HepG2 (cell line): ENCODE measurements at regions not wholly inside any gene's neighbourhood (a gene's known extent, or its start where the extent isn't known, plus 50 kb on each side); places are given as distances from the start of the nearest gene placed in this dataset.

Experiments
- ATAC-seq: fragments of 200-7000 bp; cut with Tn5 transposase; 3 replicates; pipeline ENCODE4 v1.9.1; 2020; ENCODE audit warnings: mild to moderate bottlenecking, moderate library complexity
- BruUV-seq: library from RNA; stranded (reverse); fragments of 400-500 nt; replicated peaks from 2 replicates; lab custom pipeline; 2021; lab: Mats Ljungman, UMichigan
- CTCF ChIA-PET: fragments of 300-600 bp; formaldehyde crosslinking; extraction: SDS; loops from one replicate; lab custom pipeline; 2021; ENCODE audit warnings: low total read pairs, inconsistent platforms, low intra/inter-chr PET ratio; lab: Yijun Ruan, JAX
- POLR2A ChIA-PET: fragments of 350-600 bp; sonication (Branson Sonifier 250); formaldehyde crosslinking; loops from one replicate; lab custom pipeline; 2020; ENCODE audit warnings: antibody characterized with exemption, inconsistent platforms; lab: Yijun Ruan, JAX
- DNase-seq: peaks from one replicate; pipeline ENCODE4 v3.0.0-alpha.2; 2015; ENCODE audit warnings: low spot score
- FAIRE-seq: peaks from 3 replicates; lab custom pipeline; 2011; peaks lifted over from hg19 to GRCh38; lab: Jason Lieb, UNC
- H2AFZ ChIP-seq: one replicate; pipeline ENCODE4 v1.6.1; 2011; ENCODE audit warnings: low read length, inconsistent platforms
- H3K27ac ChIP-seq: fragments of 300-600 bp; 3 replicates; pipeline ENCODE4 v1.8.0; 2011; ENCODE audit warnings: mixed run types, mild to moderate bottlenecking, mixed read lengths, low read length, inconsistent platforms; ENCODE audit not compliant: insufficient read depth; ENCODE audit errors: extremely low read length
- H3K27me3 ChIP-seq, 2 experiments: fragments of 200-600 bp in 1 of 2; 2 replicates in 1 of 2; 3 replicates in 1 of 2; pipeline versions ENCODE4 v1.6.0 to v1.8.0; 2011; ENCODE audit warnings: low read length in 2 of 2, mild to moderate bottlenecking in 2 of 2, moderate library complexity in 2 of 2, inconsistent platforms in 1 of 2; ENCODE audit not compliant: insufficient read depth in 2 of 2, control insufficient read depth in 1 of 2
- H3K36me3 ChIP-seq, 2 experiments: fragments of 200-600 bp in 1 of 2; replicated peaks in 1 of 2; 2 replicates in 1 of 2; 3 replicates in 1 of 2; pipeline versions ENCODE4 v1.5.1 to v1.8.0; 2011; ENCODE audit warnings: low read length in 2 of 2, inconsistent platforms in 1 of 2; ENCODE audit not compliant: insufficient read depth in 2 of 2, control insufficient read depth in 1 of 2
- H3K4me1 ChIP-seq: 2 replicates; pipeline ENCODE4 v1.5.1; 2012; ENCODE audit warnings: low read length, inconsistent platforms; ENCODE audit not compliant: insufficient read depth
- H3K4me2 ChIP-seq: 2 replicates; pipeline ENCODE4 v1.6.0; 2011; ENCODE audit warnings: low read depth, low read length, inconsistent platforms
- H3K4me3 ChIP-seq, 3 experiments: fragments of 200-600 bp in 1 of 3; sonication (generic), shearing (Covaris generic) in 1 of 3; replicated peaks in 1 of 3; 2 replicates each; pipeline ENCODE4 v1.5.1; 2011 to 2016; ENCODE audit warnings: low read length in 3 of 3, inconsistent platforms in 2 of 3, low read depth in 2 of 3, mild to moderate bottlenecking in 2 of 3, control low read depth in 1 of 3, mixed read lengths in 1 of 3; ENCODE audit not compliant: insufficient read depth in 1 of 3
- H3K79me2 ChIP-seq: one replicate; pipeline ENCODE4 v1.6.1; 2011; ENCODE audit warnings: low read length, inconsistent platforms; ENCODE audit not compliant: insufficient read depth
- H3K9ac ChIP-seq: 2 replicates; pipeline ENCODE4 v1.6.0; 2011; ENCODE audit warnings: mild to moderate bottlenecking, low read depth, low read length, inconsistent platforms; ENCODE audit not compliant: insufficient read depth
- H3K9me3 ChIP-seq: 2 replicates; pipeline ENCODE4 v1.5.1; 2012; ENCODE audit warnings: mild to moderate bottlenecking, low read length
- H4K20me1 ChIP-seq: 2 replicates; pipeline ENCODE4 v1.6.0; 2011; ENCODE audit warnings: inconsistent platforms, mild to moderate bottlenecking, low read length, moderate library complexity; ENCODE audit not compliant: insufficient read depth
- DDIT3 ChIP-seq: sonication (generic); formaldehyde crosslinking; IDR thresholded peaks from 2 replicates; pipeline ENCODE4 v1.4.0; 2020; ENCODE audit warnings: mild to moderate bottlenecking, missing genetic modification reagents
- FOXK2 ChIP-seq: fragments of 450-650 bp; IDR thresholded peaks from 2 replicates; pipeline ENCODE4 v1.6.1; 2016
- FOXO1 ChIP-seq: sonication (generic); formaldehyde crosslinking; IDR thresholded peaks from 2 replicates; pipeline ENCODE4 v1.4.0; 2020; ENCODE audit warnings: missing genetic modification reagents
- KLF9 ChIP-seq: IDR thresholded peaks from 2 replicates; pipeline ENCODE4 v1.6.1; 2016; ENCODE audit warnings: low read depth
- NFKB2 ChIP-seq: sonication (generic); formaldehyde crosslinking; IDR thresholded peaks from 2 replicates; pipeline ENCODE4 v1.4.0; 2020; ENCODE audit warnings: missing genetic modification reagents, borderline replicate concordance
- SOX5 ChIP-seq: IDR thresholded peaks from 2 replicates; pipeline ENCODE4 v1.6.1; 2016; ENCODE audit warnings: borderline replicate concordance
- ZNF281 ChIP-seq: sonication (generic); formaldehyde crosslinking; IDR thresholded peaks from 2 replicates; pipeline ENCODE4 v1.4.0; 2020; ENCODE audit warnings: missing genetic modification reagents, borderline replicate concordance
- ZNF333 ChIP-seq: sonication (generic); formaldehyde crosslinking; IDR thresholded peaks from 2 replicates; pipeline ENCODE4 v1.4.0; 2020; ENCODE audit warnings: mild to moderate bottlenecking, missing genetic modification reagents, borderline replicate concordance
- ZNF552 ChIP-seq: sonication (generic); formaldehyde crosslinking; IDR thresholded peaks from 2 replicates; pipeline ENCODE4 v1.9.0; 2022; ENCODE audit warnings: missing genetic modification reagents, mild to moderate bottlenecking, borderline replicate concordance
- ZNF569 ChIP-seq: sonication (generic); formaldehyde crosslinking; IDR thresholded peaks from 2 replicates; pipeline ENCODE4 v1.5.0; 2020; ENCODE audit warnings: mild to moderate bottlenecking, missing genetic modification reagents, moderate library complexity, borderline replicate concordance
- ZNF629 ChIP-seq: sonication (generic); formaldehyde crosslinking; conservative IDR thresholded peaks from 2 replicates; pipeline ENCODE4 v1.5.0; 2020; ENCODE audit warnings: missing genetic modification reagents
- ZNF777 ChIP-seq: sonication (generic); formaldehyde crosslinking; IDR thresholded peaks from 2 replicates; pipeline ENCODE4 v1.4.0; 2020; ENCODE audit warnings: missing genetic modification reagents
- in situ Hi-C: cut with HindIII; loops from 2 replicates; pipeline ENCODE4 v1.10.0; 2017; ENCODE audit warnings: low pct_unique_long_range_greater_than_20kb; ENCODE audit not compliant: extremely low pct_ligation_motif_present
- intact Hi-C: fragments of 100-400 bp; cut with micrococcal nuclease; formaldehyde crosslinking; loops from one replicate; pipeline ENCODE4 v1.10.0; 2022; ENCODE audit not compliant: unreplicated experiment
- TF ChIP-seq, protein P1 (sequence below): sonication (generic); IDR thresholded peaks from 2 replicates; pipeline ENCODE4 v1.6.1; 2016; ENCODE audit warnings: low read depth, borderline replicate concordance

GRCh38 chr12:25372002-25372401 lies 121.3 kb upstream of the KRAS start:
- ChIA-PET POLR2A (no interaction called here), CTCF (no interaction called here)
- in situ Hi-C loops (no loop called here), intact Hi-C loops (loop anchor here (10.0 kb wide), 1 partner anchor 637 kb away; no protein-coding TSS in a partner anchor)
- Histone ChIP-seq H3K4me1 (no peaks in the 10 kb centered on the region), H3K4me2 (no peak overlapping the region), H3K27me3 (no peaks in the 10 kb centered on the region; a peak in 1 of 5 replicates), H3K36me3 (no peaks in the 10 kb centered on the region), H3K9ac (no peak overlapping the region), H3K4me3 (no peak overlapping the region), H4K20me1 (no peaks in the 10 kb centered on the region), H2AFZ (no peak overlapping the region), H3K27ac (no peak overlapping the region), H3K79me2 (no peaks in the 10 kb centered on the region), H3K9me3 (no peaks in the 10 kb centered on the region)
- no peak for FAIRE-seq
- BruUV-seq = no TSS peak
- ATAC-seq = no peak
- no peak for DNase-seq
- TF ChIP-seq KLF9 (CRISPR knock-in tag) = no peak
- no peak for TF ChIP-seq ZNF569
- TF ChIP-seq, protein P1, sequence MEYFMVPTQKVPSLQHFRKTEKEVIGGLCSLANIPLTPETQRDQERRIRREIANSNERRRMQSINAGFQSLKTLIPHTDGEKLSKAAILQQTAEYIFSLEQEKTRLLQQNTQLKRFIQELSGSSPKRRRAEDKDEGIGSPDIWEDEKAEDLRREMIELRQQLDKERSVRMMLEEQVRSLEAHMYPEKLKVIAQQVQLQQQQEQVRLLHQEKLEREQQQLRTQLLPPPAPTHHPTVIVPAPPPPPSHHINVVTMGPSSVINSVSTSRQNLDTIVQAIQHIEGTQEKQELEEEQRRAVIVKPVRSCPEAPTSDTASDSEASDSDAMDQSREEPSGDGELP = no peak
- no peak for TF ChIP-seq NFKB2 (CRISPR knock-in tag)
- TF ChIP-seq ZNF629 (CRISPR knock-in tag) = no peak
- no peak for TF ChIP-seq ZNF552 (CRISPR knock-in tag)
- TF ChIP-seq SOX5 = no peak
- no peak for TF ChIP-seq ZNF333 (CRISPR knock-in tag)

DNA sequence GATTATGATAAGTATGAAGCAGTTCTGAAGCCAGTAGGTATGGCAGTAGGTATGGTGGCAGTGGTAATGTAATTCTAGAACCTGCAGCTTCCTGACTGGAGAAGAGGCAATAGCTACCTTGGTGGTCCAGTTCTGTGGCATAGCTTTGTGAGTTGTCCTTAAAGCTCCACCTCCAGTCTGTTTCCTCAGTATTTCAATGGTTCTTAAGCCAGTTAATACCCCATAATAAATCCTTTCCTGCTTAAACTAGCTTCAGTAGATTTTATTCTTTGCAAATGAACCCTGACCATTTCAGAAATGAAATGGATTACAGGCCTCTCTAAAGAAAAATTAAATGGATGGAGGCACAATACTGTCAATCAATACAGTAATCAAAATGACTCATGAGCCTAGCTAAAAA lies 117.8 kb upstream of the KRAS start:
- Histone ChIP-seq H3K36me3 (no peaks in the 10 kb centered on the region), H4K20me1 (no peaks in the 10 kb centered on the region), H2AFZ (no peak overlapping the region), H3K27ac (no peak overlapping the region), H3K4me2 (no peak overlapping the region), H3K4me1 (no peaks in the 10 kb centered on the region), H3K79me2 (no peaks in the 10 kb centered on the region), H3K9me3 (no peaks in the 10 kb centered on the region), H3K9ac (no peak overlapping the region), H3K4me3 (no peak overlapping the region), H3K27me3 (no peaks in the 10 kb centered on the region)
- ChIA-PET CTCF (no interaction called here), POLR2A (no interaction called here)
- BruUV-seq = no TSS peak
- intact Hi-C loops = no loop called here
- no peak for FAIRE-seq
- in situ Hi-C loops = no loop called here
- no peak for DNase-seq
- no peak for ATAC-seq
- TF ChIP-seq FOXK2 (no peak), ZNF777 (CRISPR knock-in tag) (no peak), FOXO1 (CRISPR knock-in tag) (no peak), DDIT3 (CRISPR knock-in tag) (no peak), ZNF281 (CRISPR knock-in tag) (no peak)
